ENCODE measurements at regions not wholly inside any gene's neighbourhood (a gene's known extent, or its start where the extent isn't known, plus 50 kb on each side); places are given as distances from the start of the nearest gene placed in this dataset.

GRCh38 chr4:184568770-184569169, 80.5 kb downstream of the CASP3 start:
- TF ChIP-seq CTCF (IDR thresholded peaks at IDR 0.05 in 2 of 3, conservative IDR thresholded peaks at IDR 0.05 in 1 of 3; ENCODE audit: control insufficient read depth in 2 of 3, extremely low read depth in 1 of 3, insufficient read depth in 1 of 3, low read depth in 3 of 3, low read length in 3 of 3) = no peak
- TF ChIP-seq SIX5 (IDR thresholded peaks at IDR 0.05; ENCODE audit: low read depth, low read length, severe bottlenecking) = no peak
- no peak for TF ChIP-seq BRCA1 (IDR thresholded peaks at IDR 0.05; ENCODE audit: low read depth, low read length)
- no peak for TF ChIP-seq POLR2AphosphoS5 (IDR thresholded peaks at IDR 0.05; ENCODE audit: low read length)
- TF ChIP-seq LARP7 (IDR thresholded peaks at IDR 0.05) = no peak
- TF ChIP-seq POLR2A (IDR thresholded peaks at IDR 0.05; ENCODE audit: low read depth, low read length) = no peak
- no peak for TF ChIP-seq BHLHE40 (IDR thresholded peaks at IDR 0.05; ENCODE audit: borderline replicate concordance in 1 of 2, low read depth in 2 of 2, low read length in 1 of 2)
- TF ChIP-seq NR2C2 (IDR thresholded peaks at IDR 0.05; ENCODE audit: borderline replicate concordance, control insufficient read depth, insufficient read length, low read depth) = no peak
- no peak for TF ChIP-seq PRDM15 (CRISPR knock-in tag; IDR thresholded peaks at IDR 0.05)
- no peak for TF ChIP-seq ZZZ3 (IDR thresholded peaks at IDR 0.05; ENCODE audit: control insufficient read depth, insufficient read length, low read depth)
- TF ChIP-seq YY1 (IDR thresholded peaks at IDR 0.05; ENCODE audit: low read depth, low read length) = 0 out of 2 replicates have a peak, but pooled peaks have one; percentile 11
- TF ChIP-seq JUNB (IDR thresholded peaks at IDR 0.05) = peak; percentile 77
- peak; percentile 41; the same call in 1 of the 2 replicates for TF ChIP-seq SPI1 (IDR thresholded peaks at IDR 0.05; ENCODE audit: borderline replicate concordance, insufficient read depth, low read depth, low read length)
- no peak for TF ChIP-seq BACH1 (IDR thresholded peaks at IDR 0.05; ENCODE audit: borderline replicate concordance)

Data from GM12878 (cell line).